ENCODE measurements at regions not wholly inside any gene's neighbourhood (a gene's known extent, or its start where the extent isn't known, plus 50 kb on each side); places are given as distances from the start of the nearest gene placed in this dataset.

- no peak overlapping the region for H3K4me3 ChIP-seq
- intact Hi-C loops (cut with DNase I; ENCODE audit: low total_unique reads) = no loop called here
- H3K9me3 ChIP-seq = no peaks in the 10 kb centered on the region
- no peaks in the 10 kb centered on the region for H3K27me3 ChIP-seq
- H3K4me1 ChIP-seq = no peaks in the 10 kb centered on the region
- no peak for DNase-seq (ENCODE audit: low spot score in 2 of 2)
- no peaks in the 10 kb centered on the region for H3K36me3 ChIP-seq
- H3K27ac ChIP-seq = no peak overlapping the region
- TF ChIP-seq POLR2AphosphoS5 (IDR thresholded peaks at IDR 0.05) (no peak), POLR2A (IDR thresholded peaks at IDR 0.05) (no peak), CTCF (IDR thresholded peaks at IDR 0.05) (no peak)
These were observed 68.6 kb upstream of the POU3F1 start for GRCh38 chr1:38115226-38115625.

GRCh38 chr1:38114241-38115026 lies 67.8 kb upstream of the POU3F1 start:
- DNase-seq (ENCODE audit: low spot score in 2 of 2) = peak in 1 of 2 donors; percentile 25
- intact Hi-C loops (cut with DNase I; ENCODE audit: low total_unique reads) = no loop called here
- TF ChIP-seq POLR2AphosphoS5 (IDR thresholded peaks at IDR 0.05) (no peak), POLR2A (IDR thresholded peaks at IDR 0.05) (no peak), CTCF (IDR thresholded peaks at IDR 0.05) (no peak)
- Histone ChIP-seq H3K36me3 (no peaks in the 10 kb centered on the region), H3K4me1 (no peaks in the 10 kb centered on the region), H3K27ac (no peak overlapping the region), H3K27me3 (no peaks in the 10 kb centered on the region), H3K9me3 (peaks cover 0 to 3% of the 10 kb centered on the region in 2 donors), H3K4me3 (no peak overlapping the region)

GRCh38 chr1:38113159-38113666 lies 66.6 kb upstream of the POU3F1 start:
- H3K4me1 ChIP-seq = no peaks in the 10 kb centered on the region
- DNase-seq (ENCODE audit: low spot score in 2 of 2) = no peak
- H3K4me3 ChIP-seq = no peak overlapping the region
- no peaks in the 10 kb centered on the region for H3K27me3 ChIP-seq
- H3K36me3 ChIP-seq = no peaks in the 10 kb centered on the region
- intact Hi-C loops (cut with DNase I; ENCODE audit: low total_unique reads) = no loop called here
- peaks cover 0 to 7% of the 10 kb centered on the region in 2 donors for H3K9me3 ChIP-seq
- TF ChIP-seq POLR2A (IDR thresholded peaks at IDR 0.05) (no peak), CTCF (IDR thresholded peaks at IDR 0.05) (no peak)
- no peak overlapping the region for H3K27ac ChIP-seq

GRCh38 chr1:38111589-38111988 lies 65.0 kb upstream of the POU3F1 start:
- H3K27me3 ChIP-seq = no peaks in the 10 kb centered on the region
- no peaks in the 10 kb centered on the region for H3K4me1 ChIP-seq
- H3K4me3 ChIP-seq = no peak overlapping the region
- TF ChIP-seq CTCF (IDR thresholded peaks at IDR 0.05) (no peak), POLR2A (IDR thresholded peaks at IDR 0.05) (no peak), POLR2AphosphoS5 (IDR thresholded peaks at IDR 0.05) (no peak)
- no peak for DNase-seq (ENCODE audit: low spot score in 2 of 2)
- H3K27ac ChIP-seq = no peak overlapping the region
- intact Hi-C loops (cut with DNase I; ENCODE audit: low total_unique reads) = no loop called here
- peaks cover 0 to 7% of the 10 kb centered on the region in 2 donors for H3K9me3 ChIP-seq
- H3K36me3 ChIP-seq = no peaks in the 10 kb centered on the region

- DNase-seq (ENCODE audit: low spot score in 2 of 2) = no peak
- intact Hi-C loops (cut with DNase I; ENCODE audit: low total_unique reads) = no loop called here
- peaks cover 0 to 7% of the 10 kb centered on the region in 2 donors for H3K9me3 ChIP-seq
- no peak overlapping the region for H3K4me3 ChIP-seq
- TF ChIP-seq CTCF (IDR thresholded peaks at IDR 0.05) (no peak), POLR2AphosphoS5 (IDR thresholded peaks at IDR 0.05) (no peak), POLR2A (IDR thresholded peaks at IDR 0.05) (no peak)
- H3K27me3 ChIP-seq = no peaks in the 10 kb centered on the region
- no peaks in the 10 kb centered on the region for H3K36me3 ChIP-seq
- no peaks in the 10 kb centered on the region for H3K4me1 ChIP-seq
- no peak overlapping the region for H3K27ac ChIP-seq
These were observed 58.7 kb upstream of the POU3F1 start for GRCh38 chr1:38105267-38105666.

Data from breast epithelium (tissue), 4 donors.